ENCODE measurements at regions not wholly inside any gene's neighbourhood (a gene's known extent, or its start where the extent isn't known, plus 50 kb on each side); places are given as distances from the start of the nearest gene placed in this dataset.

DNA sequence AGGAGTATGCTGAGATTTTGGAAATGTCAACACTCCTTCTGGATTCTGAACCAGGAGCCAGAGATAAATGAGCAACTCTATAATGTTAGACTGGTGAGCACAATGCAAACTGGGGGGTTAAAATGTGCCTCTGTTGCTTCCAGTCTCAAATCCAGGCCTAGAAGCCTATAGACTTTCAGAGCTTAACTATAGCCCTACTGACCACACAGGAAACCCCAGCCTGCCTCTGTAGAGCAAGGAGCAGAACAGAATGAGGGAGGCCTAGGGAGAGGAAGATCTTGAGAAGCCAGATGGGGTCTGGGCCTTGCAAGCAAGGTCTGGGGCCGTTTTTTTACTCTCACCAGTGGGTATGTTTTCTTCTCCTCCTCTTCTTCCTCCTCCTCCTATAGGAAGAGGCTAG, 225.4 kb upstream of the KITLG start:
- DNase-seq (ENCODE audit: low spot score in 2 of 2, unreplicated experiment in 2 of 2) = no peak

DNA sequence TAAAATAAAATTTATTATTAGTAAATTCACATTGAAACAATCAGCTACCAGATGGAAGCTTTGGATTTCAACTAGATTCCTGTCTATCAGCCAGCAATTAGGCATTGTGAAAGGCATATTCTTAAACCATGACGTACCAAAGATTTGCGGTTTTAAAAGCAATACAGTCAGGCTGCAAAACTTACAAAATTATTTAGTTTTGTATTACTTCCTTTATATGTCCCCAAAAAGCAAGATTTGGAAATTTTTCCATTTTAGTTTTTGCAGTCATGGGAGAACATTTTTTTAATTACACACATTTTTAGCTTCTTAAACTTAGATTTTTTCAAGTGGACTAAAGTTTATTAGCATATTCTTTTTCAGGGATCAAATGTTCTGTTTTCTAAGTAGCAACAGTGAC, 225.0 kb upstream of the KITLG start:
- no peak for DNase-seq (ENCODE audit: low spot score in 2 of 2, unreplicated experiment in 2 of 2)
- H3K4me3 Mint-ChIP-seq = no peak overlapping the region
- peaks cover 9% of the 10 kb centered on the region for H3K9me3 Mint-ChIP-seq
- H3K27ac Mint-ChIP-seq = no peak overlapping the region
- no peaks in the 10 kb centered on the region for H3K36me3 Mint-ChIP-seq
- TF ChIP-seq, protein P1, sequence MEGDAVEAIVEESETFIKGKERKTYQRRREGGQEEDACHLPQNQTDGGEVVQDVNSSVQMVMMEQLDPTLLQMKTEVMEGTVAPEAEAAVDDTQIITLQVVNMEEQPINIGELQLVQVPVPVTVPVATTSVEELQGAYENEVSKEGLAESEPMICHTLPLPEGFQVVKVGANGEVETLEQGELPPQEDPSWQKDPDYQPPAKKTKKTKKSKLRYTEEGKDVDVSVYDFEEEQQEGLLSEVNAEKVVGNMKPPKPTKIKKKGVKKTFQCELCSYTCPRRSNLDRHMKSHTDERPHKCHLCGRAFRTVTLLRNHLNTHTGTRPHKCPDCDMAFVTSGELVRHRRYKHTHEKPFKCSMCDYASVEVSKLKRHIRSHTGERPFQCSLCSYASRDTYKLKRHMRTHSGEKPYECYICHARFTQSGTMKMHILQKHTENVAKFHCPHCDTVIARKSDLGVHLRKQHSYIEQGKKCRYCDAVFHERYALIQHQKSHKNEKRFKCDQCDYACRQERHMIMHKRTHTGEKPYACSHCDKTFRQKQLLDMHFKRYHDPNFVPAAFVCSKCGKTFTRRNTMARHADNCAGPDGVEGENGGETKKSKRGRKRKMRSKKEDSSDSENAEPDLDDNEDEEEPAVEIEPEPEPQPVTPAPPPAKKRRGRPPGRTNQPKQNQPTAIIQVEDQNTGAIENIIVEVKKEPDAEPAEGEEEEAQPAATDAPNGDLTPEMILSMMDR (IDR thresholded peaks at IDR 0.05; ENCODE audit: unreplicated experiment) = no peak
- no peaks in the 10 kb centered on the region for H3K27me3 Mint-ChIP-seq (ENCODE audit: low read depth)
- peaks cover 11% of the 10 kb centered on the region for H3K4me1 Mint-ChIP-seq

More for the DNA sequence above, 225.4 kb upstream of the KITLG start:
- no peaks in the 10 kb centered on the region for H3K36me3 Mint-ChIP-seq
- no peaks in the 10 kb centered on the region for H3K27me3 Mint-ChIP-seq (ENCODE audit: low read depth)
- TF ChIP-seq, protein P1 (IDR thresholded peaks at IDR 0.05; ENCODE audit: unreplicated experiment) = no peak
- no peak overlapping the region for H3K27ac Mint-ChIP-seq
- no peak overlapping the region for H3K4me3 Mint-ChIP-seq
- peaks cover 6% of the 10 kb centered on the region for H3K9me3 Mint-ChIP-seq
- peaks cover 11% of the 10 kb centered on the region for H3K4me1 Mint-ChIP-seq

DNA sequence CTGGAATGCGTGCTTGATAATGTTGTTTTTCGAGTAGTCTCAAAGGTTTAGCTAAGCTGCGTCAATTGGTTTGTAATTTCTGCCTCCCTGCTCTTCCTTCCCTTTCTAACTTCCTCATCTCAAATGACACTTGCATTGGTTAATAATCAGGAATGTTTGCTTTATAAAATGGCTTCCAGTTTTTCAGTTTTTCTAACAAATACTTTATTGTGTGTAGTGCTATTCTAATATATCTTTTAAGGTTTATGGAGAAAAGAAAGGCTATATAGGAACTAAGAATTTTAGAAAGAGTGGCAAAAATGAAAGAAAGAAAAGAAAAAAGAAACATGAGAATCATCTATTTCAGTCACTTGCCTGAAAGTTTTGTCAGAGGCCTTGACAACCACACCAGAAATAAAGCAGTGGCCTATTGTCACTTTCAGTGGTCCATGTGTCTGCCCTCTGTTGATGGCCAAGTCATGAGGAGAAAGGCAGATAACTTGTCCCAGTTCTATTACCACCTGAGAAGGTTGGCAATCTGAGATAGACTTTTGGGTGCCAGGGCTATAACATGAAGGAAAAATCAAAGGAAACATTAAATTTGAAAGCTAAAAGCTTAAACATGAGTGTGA, 221.9 kb upstream of the KITLG start:
- no peak for DNase-seq (ENCODE audit: low spot score in 2 of 2, unreplicated experiment in 2 of 2)
- H3K4me1 Mint-ChIP-seq = peaks cover 11% of the 10 kb centered on the region
- H3K27ac Mint-ChIP-seq = peak overlapping the region; percentile 57
- H3K36me3 Mint-ChIP-seq = no peaks in the 10 kb centered on the region
- no peak overlapping the region for H3K4me3 Mint-ChIP-seq
- peaks cover 16% of the 10 kb centered on the region for H3K9me3 Mint-ChIP-seq
- TF ChIP-seq, protein P1 (IDR thresholded peaks at IDR 0.05; ENCODE audit: unreplicated experiment) = no peak
- H3K27me3 Mint-ChIP-seq (ENCODE audit: low read depth) = no peaks in the 10 kb centered on the region

DNA sequence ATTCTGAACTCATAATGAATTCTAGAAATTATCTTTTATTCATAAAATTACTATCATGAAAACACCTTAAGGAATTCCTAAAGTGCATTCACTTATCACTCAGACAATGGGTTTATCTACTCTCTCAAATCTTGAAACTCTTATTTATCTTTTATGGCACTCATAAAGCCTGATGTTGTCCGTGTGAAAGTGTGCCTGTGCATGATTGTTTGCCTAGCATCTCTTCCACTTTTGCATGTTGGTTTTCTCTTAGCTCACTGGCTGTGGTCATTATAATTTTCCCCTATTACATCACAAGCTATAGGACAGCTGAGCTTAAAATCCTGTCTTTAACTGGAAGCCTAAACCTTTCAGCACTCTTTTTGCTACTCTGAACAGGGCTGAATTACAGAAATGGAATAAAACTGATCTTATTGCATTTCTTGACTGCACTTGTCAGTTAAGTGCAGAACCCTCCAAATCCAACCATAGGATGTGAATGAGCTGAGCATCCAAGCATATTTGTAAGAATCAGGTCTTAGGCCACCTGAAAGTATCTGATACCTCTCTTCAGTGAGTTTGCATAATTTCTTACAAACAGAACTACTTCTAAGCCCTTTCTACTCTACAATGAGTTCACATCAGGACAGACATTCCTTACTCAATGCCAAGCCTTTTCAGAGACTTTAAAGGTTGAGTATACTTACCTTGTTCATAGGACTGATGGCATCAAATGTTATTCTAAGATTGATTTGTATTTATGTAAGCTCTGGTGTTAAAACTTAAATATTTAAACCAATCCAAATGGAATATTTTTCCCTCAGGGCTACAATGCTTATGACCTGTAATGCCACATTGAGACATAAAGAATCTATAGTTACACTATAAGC, 221.2 kb upstream of the KITLG start:
- Mint-ChIP-seq H3K27me3 (ENCODE audit: low read depth) (no peaks in the 10 kb centered on the region), H3K36me3 (no peaks in the 10 kb centered on the region), H3K9me3 (peaks cover 20% of the 10 kb centered on the region), H3K4me3 (no peak overlapping the region), H3K27ac (peak overlapping the region; percentile 57), H3K4me1 (peaks cover 11% of the 10 kb centered on the region)
- TF ChIP-seq, protein P1 (IDR thresholded peaks at IDR 0.05; ENCODE audit: unreplicated experiment) = no peak
- no peak for DNase-seq (ENCODE audit: low spot score in 2 of 2, unreplicated experiment in 2 of 2)

DNA sequence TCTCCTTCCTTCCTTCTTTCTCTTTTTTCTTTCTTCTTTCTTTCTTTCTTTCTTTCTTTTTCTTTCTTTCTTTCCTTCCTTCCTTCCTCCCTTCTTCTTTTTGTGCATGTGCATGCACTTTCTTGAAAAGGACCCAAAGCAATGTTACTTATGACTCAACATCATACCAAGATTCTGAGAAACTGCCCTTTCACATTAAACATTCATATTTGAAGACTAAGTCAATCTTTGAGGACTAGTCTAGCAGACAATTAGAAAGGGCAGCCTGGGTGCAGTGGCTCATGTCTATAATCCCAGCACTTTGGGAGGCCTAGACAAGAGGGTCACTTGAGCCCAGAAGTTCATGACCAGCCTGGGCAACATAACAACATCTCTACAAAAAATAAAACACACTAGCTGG, 212.8 kb upstream of the KITLG start:
- Mint-ChIP-seq H3K27me3 (ENCODE audit: low read depth) (no peaks in the 10 kb centered on the region), H3K27ac (no peak overlapping the region), H3K4me3 (no peak overlapping the region), H3K9me3 (peaks cover 65% of the 10 kb centered on the region), H3K4me1 (no peaks in the 10 kb centered on the region), H3K36me3 (peaks cover 17% of the 10 kb centered on the region)
- no peak for DNase-seq (ENCODE audit: low spot score in 2 of 2, unreplicated experiment in 2 of 2)
- TF ChIP-seq, protein P1 (IDR thresholded peaks at IDR 0.05; ENCODE audit: unreplicated experiment) = no peak
